ENCODE measurements at regions not wholly inside any gene's neighbourhood (a gene's known extent, or its start where the extent isn't known, plus 50 kb on each side); places are given as distances from the start of the nearest gene placed in this dataset.
"Not testable (repeated sequence)": the region's sequence is repeated elsewhere in the genome, so short reads cannot be mapped to it uniquely, and the experiment has no call there.

- DNase-seq (ENCODE audit: low read depth) = no peak
These were observed 125.2 kb upstream of the THBS2 start for GRCh38 chr6:169378620-169379381.

- DNase-seq (ENCODE audit: low read depth) = no peak
These were observed 122.8 kb upstream of the THBS2 start for GRCh38 chr6:169376458-169376857.

- DNase-seq (ENCODE audit: low read depth) = no peak
These were observed 118.9 kb upstream of the THBS2 start for GRCh38 chr6:169372589-169372988.

- no peak for DNase-seq (ENCODE audit: low read depth)
These were observed 117.9 kb upstream of the THBS2 start for GRCh38 chr6:169371344-169372127.

GRCh38 chr6:169370666-169371343 is 117.2 kb upstream of the THBS2 start:
- DNase-seq (ENCODE audit: low read depth) = no peak

GRCh38 chr6:169370054-169370453 is 116.4 kb upstream of the THBS2 start:
- DNase-seq (ENCODE audit: low read depth) = peak; percentile 24

- DNase-seq (ENCODE audit: low read depth) = no peak
These were observed 114.6 kb upstream of the THBS2 start for GRCh38 chr6:169368200-169368599.

GRCh38 chr6:169367507-169367906 is 113.9 kb upstream of the THBS2 start:
- DNase-seq (ENCODE audit: low read depth) = no peak

- DNase-seq (ENCODE audit: low read depth) = no peak
These were observed 112.7 kb upstream of the THBS2 start for GRCh38 chr6:169366258-169366901.

GRCh38 chr6:169365567-169366257 is 112.1 kb upstream of the THBS2 start:
- no peak for DNase-seq (ENCODE audit: low read depth)

- DNase-seq (ENCODE audit: low read depth) = peak; percentile 34
These were observed 109.9 kb upstream of the THBS2 start for GRCh38 chr6:169363590-169363989.

- no peak for DNase-seq (ENCODE audit: low read depth)
These were observed 109.0 kb upstream of the THBS2 start for GRCh38 chr6:169362501-169363121.

- not testable (repeated sequence) for DNase-seq (ENCODE audit: low read depth)
These were observed 101.4 kb upstream of the THBS2 start for GRCh38 chr6:169355001-169355400.

GRCh38 chr6:169345146-169345545 is 91.5 kb upstream of the THBS2 start:
- DNase-seq (ENCODE audit: low read depth) = no peak

GRCh38 chr6:169344750-169345065 is 91.1 kb upstream of the THBS2 start:
- no peak for DNase-seq (ENCODE audit: low read depth)

- DNase-seq (ENCODE audit: low read depth) = no peak
These were observed 90.5 kb upstream of the THBS2 start for GRCh38 chr6:169343886-169344749.

- no peak for DNase-seq (ENCODE audit: low read depth)
These were observed 89.1 kb upstream of the THBS2 start for GRCh38 chr6:169342710-169343109.

- DNase-seq (ENCODE audit: low read depth) = no peak
These were observed 88.1 kb upstream of the THBS2 start for GRCh38 chr6:169341706-169342105.

GRCh38 chr6:169341065-169341464 is 87.4 kb upstream of the THBS2 start:
- no peak for DNase-seq (ENCODE audit: low read depth)

GRCh38 chr6:169340395-169340794 is 86.7 kb upstream of the THBS2 start:
- no peak for DNase-seq (ENCODE audit: low read depth)
